Astrocyte (in vitro differentiated cells and primary cell): ENCODE measurements at regions not wholly inside any gene's neighbourhood (a gene's known extent, or its start where the extent isn't known, plus 50 kb on each side); places are given as distances from the start of the nearest gene placed in this dataset.

Source experiments
- DNase-seq: peaks from one replicate; pipeline ENCODE4 v3.0.0-alpha.2; 2010; ENCODE audit warnings: low read depth
- FAIRE-seq: peaks from 2 replicates; lab custom pipeline; 2011; peaks lifted over from hg19 to GRCh38; lab: Jason Lieb, UNC
- H2AFZ ChIP-seq: 2 replicates; pipeline ENCODE4 v1.6.0; 2012; ENCODE audit warnings: low read depth, low read length, inconsistent platforms
- H3K27ac ChIP-seq: 2 replicates; pipeline ENCODE4 v1.5.1; 2011; ENCODE audit warnings: low read depth, low read length, inconsistent platforms
- H3K27me3 ChIP-seq: 2 replicates; pipeline ENCODE4 v1.6.0; 2011; ENCODE audit warnings: low read length, inconsistent platforms; ENCODE audit not compliant: insufficient read depth
- H3K36me3 ChIP-seq: 2 replicates; pipeline ENCODE4 v1.5.1; 2011; ENCODE audit warnings: low read length, inconsistent platforms; ENCODE audit not compliant: insufficient read depth
- H3K4me1 ChIP-seq: 2 replicates; pipeline ENCODE4 v1.5.1; 2011; ENCODE audit warnings: low read length, inconsistent platforms; ENCODE audit not compliant: insufficient read depth
- H3K4me2 ChIP-seq: 2 replicates; pipeline ENCODE4 v1.6.0; 2012; ENCODE audit warnings: low read length, inconsistent platforms
- H3K4me3 ChIP-seq: 2 replicates; pipeline ENCODE4 v1.5.1; 2011; ENCODE audit warnings: low read depth, mild to moderate bottlenecking, low read length, inconsistent platforms; ENCODE audit not compliant: insufficient read depth
- H3K79me2 ChIP-seq: 2 replicates; pipeline ENCODE4 v1.6.0; 2012; ENCODE audit warnings: mild to moderate bottlenecking, low read length, inconsistent platforms; ENCODE audit not compliant: insufficient read depth
- H3K9ac ChIP-seq: 2 replicates; pipeline ENCODE4 v1.6.0; 2012; ENCODE audit warnings: mild to moderate bottlenecking, low read length, inconsistent platforms
- H3K9me3 ChIP-seq: 2 replicates; pipeline ENCODE4 v1.5.1; 2012; ENCODE audit warnings: low read depth, mild to moderate bottlenecking, low read length, inconsistent platforms; ENCODE audit not compliant: insufficient read depth
- H4K20me1 ChIP-seq: 2 replicates; pipeline ENCODE4 v1.6.0; 2012; ENCODE audit warnings: low read length, inconsistent platforms; ENCODE audit not compliant: insufficient read depth
- H3K27ac Mint-ChIP-seq: one replicate; pipeline ENCODE4 v1.8.0; 2021; ENCODE audit warnings: mild to moderate bottlenecking, mixed read lengths; ENCODE audit not compliant: unreplicated experiment
- H3K27me3 Mint-ChIP-seq: one replicate; pipeline ENCODE4 v1.8.0; 2021; ENCODE audit warnings: low read depth, mixed read lengths; ENCODE audit not compliant: unreplicated experiment
- H3K36me3 Mint-ChIP-seq: one replicate; pipeline ENCODE4 v1.8.0; 2021; ENCODE audit warnings: low read depth, mixed read lengths; ENCODE audit not compliant: unreplicated experiment
- H3K4me1 Mint-ChIP-seq: one replicate; pipeline ENCODE4 v1.8.0; 2021; ENCODE audit warnings: low read depth, mixed read lengths; ENCODE audit not compliant: unreplicated experiment
- H3K4me3 Mint-ChIP-seq: one replicate; pipeline ENCODE4 v1.8.0; 2021; ENCODE audit warnings: mild to moderate bottlenecking, moderate library complexity, mixed read lengths; ENCODE audit not compliant: unreplicated experiment
- H3K9me3 Mint-ChIP-seq: one replicate; pipeline ENCODE4 v1.8.0; 2021; ENCODE audit warnings: mild to moderate bottlenecking, mixed read lengths; ENCODE audit not compliant: unreplicated experiment
- CTCF ChIP-seq: IDR thresholded peaks from 2 replicates; pipeline ENCODE4 v1.5.1; 2011; ENCODE audit warnings: low read depth, mild to moderate bottlenecking, inconsistent platforms, low read length, moderate library complexity; ENCODE audit not compliant: insufficient read depth
- EZH2 ChIP-seq: IDR thresholded peaks from 2 replicates; pipeline ENCODE4 v1.6.1; 2012; ENCODE audit warnings: mild to moderate bottlenecking, low read length, inconsistent platforms; ENCODE audit not compliant: insufficient read depth

DNA sequence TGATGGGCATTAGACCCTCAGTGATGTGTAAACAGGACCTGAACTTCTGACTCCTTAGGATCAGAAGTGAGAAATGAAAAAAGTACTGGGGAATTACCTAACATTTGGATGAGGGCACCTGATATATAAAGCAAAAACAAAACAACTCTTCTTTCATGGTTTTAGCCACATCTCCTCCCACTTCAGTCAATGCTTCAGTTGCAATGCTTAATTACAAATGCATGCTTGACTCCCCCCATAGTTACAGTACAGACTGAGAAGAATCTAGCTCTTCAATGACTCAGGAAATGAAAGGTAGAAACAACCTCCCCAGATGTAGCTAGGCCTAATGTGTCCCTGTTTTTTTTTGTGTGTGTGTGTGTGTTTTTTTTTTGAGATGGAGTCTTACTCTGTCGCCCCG lies 276.8 kb upstream of the POU3F3 start:
- Mint-ChIP-seq H3K9me3 (no peaks in the 10 kb centered on the region), H3K4me3 (no peak overlapping the region), H3K4me1 (no peaks in the 10 kb centered on the region), H3K27ac (no peak overlapping the region), H3K27me3 (peaks cover 12% of the 10 kb centered on the region), H3K36me3 (no peaks in the 10 kb centered on the region)
- Histone ChIP-seq H3K9ac (no peak overlapping the region), H3K9me3 (peaks cover 3% of the 10 kb centered on the region), H3K4me2 (no peak overlapping the region), H3K4me1 (no peaks in the 10 kb centered on the region), H2AFZ (no peak overlapping the region), H3K27me3 (no peaks in the 10 kb centered on the region), H3K4me3 (no peak overlapping the region), H4K20me1 (no peaks in the 10 kb centered on the region), H3K27ac (no peak overlapping the region), H3K79me2 (no peaks in the 10 kb centered on the region), H3K36me3 (no peaks in the 10 kb centered on the region)
- DNase-seq (no peak), FAIRE-seq (no peak)
- TF ChIP-seq EZH2 (no peak), CTCF (no peak)

DNA sequence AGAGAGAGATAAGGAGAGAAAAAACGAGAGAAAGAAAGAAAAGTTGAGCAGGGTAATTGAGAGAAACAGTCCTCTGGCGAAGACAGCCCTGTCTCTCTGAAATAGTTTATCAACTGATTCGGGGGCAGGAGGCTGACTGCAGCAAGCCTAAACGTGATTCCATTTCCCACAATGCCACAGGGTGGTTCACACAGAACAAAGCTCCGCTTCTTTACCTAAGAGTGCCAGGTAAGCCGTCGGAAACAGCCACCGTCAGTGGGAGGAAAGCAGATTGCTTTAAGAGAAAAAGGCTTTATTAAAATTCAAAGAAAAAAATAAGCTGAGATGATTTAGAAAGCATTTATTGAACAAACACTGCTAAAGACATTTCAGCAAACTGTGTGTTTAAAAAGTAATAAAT lies 271.4 kb upstream of the POU3F3 start:
- FAIRE-seq (no peak), DNase-seq (no peak)
- Histone ChIP-seq H3K79me2 (no peaks in the 10 kb centered on the region), H3K27me3 (no peaks in the 10 kb centered on the region), H3K27ac (no peak overlapping the region), H3K4me3 (no peak overlapping the region), H4K20me1 (no peaks in the 10 kb centered on the region), H3K9ac (no peak overlapping the region), H3K4me2 (no peak overlapping the region), H3K9me3 (no peaks in the 10 kb centered on the region), H3K4me1 (no peaks in the 10 kb centered on the region), H3K36me3 (no peaks in the 10 kb centered on the region), H2AFZ (no peak overlapping the region)
- H3K27me3 Mint-ChIP-seq, result no peaks in the 10 kb centered on the region
- TF ChIP-seq CTCF (no peak), EZH2 (no peak)
- H3K27ac Mint-ChIP-seq, result no peak overlapping the region
- H3K4me1 Mint-ChIP-seq, result no peaks in the 10 kb centered on the region
- H3K4me3 Mint-ChIP-seq, result no peak overlapping the region
- H3K9me3 Mint-ChIP-seq, result no peaks in the 10 kb centered on the region
- H3K36me3 Mint-ChIP-seq, result no peaks in the 10 kb centered on the region

DNA sequence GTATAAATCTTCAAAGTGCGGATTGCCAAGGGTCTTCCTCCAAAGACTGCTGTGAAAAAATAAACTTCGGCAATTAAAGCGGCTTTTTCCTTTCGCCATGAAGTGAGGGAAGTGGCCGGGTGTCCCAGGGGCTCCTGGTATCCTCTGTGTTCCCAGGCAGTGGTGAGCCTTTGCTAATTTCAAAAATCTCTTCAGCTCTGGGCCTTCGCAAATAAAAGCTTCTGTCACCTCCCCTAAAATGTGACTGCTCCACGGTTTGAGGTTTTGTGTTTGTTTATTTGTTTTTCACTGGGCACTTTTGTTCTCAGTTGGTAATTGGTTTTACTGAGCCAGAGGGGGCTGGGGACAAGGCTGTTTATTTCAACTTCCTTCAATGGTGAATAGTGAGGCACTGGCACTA lies 270.1 kb upstream of the POU3F3 start:
- Histone ChIP-seq H3K4me3 (no peak overlapping the region), H3K9me3 (no peaks in the 10 kb centered on the region), H2AFZ (no peak overlapping the region), H3K36me3 (no peaks in the 10 kb centered on the region), H3K27me3 (no peaks in the 10 kb centered on the region), H3K4me2 (no peak overlapping the region), H3K4me1 (no peaks in the 10 kb centered on the region), H3K9ac (no peak overlapping the region), H4K20me1 (no peaks in the 10 kb centered on the region), H3K79me2 (no peaks in the 10 kb centered on the region), H3K27ac (no peak overlapping the region)
- FAIRE-seq (no peak), DNase-seq (no peak)
- no peaks in the 10 kb centered on the region for H3K4me1 Mint-ChIP-seq
- no peaks in the 10 kb centered on the region for H3K36me3 Mint-ChIP-seq
- no peaks in the 10 kb centered on the region for H3K27me3 Mint-ChIP-seq
- TF ChIP-seq EZH2, result no peak
- no peak for TF ChIP-seq CTCF
- no peak overlapping the region for H3K27ac Mint-ChIP-seq
- no peak overlapping the region for H3K4me3 Mint-ChIP-seq
- no peaks in the 10 kb centered on the region for H3K9me3 Mint-ChIP-seq
